Stimulated activated CD8-positive, alpha-beta memory T cell treated with anti-CD3 and anti-CD28 coated beads, Interleukin-7, amount 100 ng/mL, for 4 hours (primary cell): ENCODE measurements at regions not wholly inside any gene's neighbourhood (a gene's known extent, or its start where the extent isn't known, plus 50 kb on each side); places are given as distances from the start of the nearest gene placed in this dataset.
"Not testable (repeated sequence)": the region's sequence is repeated elsewhere in the genome, so short reads cannot be mapped to it uniquely, and the experiment has no call there.

ENCODE experiments used
- DNase-seq, 2 donors: peaks; one replicate each; pipeline ENCODE4 v3.0.0-alpha.2; 2020; ENCODE audit warnings: low read depth in 2 of 2

DNA sequence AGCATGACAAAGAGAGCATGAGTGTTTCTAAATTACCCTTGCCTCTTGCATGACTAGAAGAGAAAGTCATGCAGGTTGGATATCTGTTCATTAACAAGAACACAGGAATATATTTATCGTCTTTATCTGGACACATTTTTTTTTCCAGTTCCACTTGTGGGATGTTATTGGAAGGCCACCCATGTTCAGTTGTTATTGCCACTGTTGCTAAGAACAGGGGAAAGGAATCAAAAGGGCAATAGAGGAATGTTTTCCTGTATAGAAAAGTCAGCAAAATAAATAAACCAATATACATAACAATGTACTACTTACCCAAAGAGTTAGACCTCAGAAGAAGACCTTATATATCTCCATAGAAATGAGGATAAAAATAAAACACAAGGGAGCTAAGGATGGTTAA, 270.1 kb downstream of the QDPR start:
- DNase-seq, result no peak

DNA sequence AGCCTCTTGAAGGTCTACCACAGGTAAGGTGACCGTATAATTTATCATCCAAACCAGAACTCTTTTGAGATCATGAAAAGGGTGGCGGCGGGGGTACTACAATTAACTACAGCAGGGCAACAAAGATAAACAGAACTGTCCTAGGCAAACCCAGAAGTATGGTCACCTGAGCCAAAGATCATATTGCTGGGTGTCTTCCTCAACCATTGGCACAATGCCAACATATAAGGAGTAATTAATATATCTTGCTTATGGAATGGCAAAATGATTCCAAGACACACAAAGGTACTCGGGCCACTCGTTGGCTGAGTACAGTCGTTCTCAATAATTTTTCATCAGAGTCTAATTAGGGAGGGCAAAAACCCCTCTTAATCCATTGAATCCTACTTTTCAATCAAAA, 273.3 kb downstream of the QDPR start:
- DNase-seq, result no peak

DNA sequence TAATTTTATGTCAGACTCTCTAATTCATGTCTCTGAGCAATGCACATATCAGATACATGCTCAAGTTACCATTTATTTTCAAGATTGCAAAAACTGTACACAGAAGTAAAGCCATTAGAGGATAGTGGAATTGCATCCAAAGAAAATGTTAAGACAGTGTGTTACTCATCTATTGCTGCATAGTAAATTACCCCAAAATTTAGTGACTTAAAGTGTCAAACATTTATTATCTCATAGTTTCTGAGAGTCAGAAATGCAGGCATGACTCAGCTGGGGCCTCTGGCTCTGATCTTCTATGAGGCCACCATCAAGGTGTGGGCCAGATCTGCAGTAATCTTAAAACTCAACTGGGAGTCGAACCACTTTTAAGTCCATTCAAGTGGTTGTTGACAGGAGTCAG, 275.2 kb downstream of the QDPR start:
- DNase-seq, result no peak

DNA sequence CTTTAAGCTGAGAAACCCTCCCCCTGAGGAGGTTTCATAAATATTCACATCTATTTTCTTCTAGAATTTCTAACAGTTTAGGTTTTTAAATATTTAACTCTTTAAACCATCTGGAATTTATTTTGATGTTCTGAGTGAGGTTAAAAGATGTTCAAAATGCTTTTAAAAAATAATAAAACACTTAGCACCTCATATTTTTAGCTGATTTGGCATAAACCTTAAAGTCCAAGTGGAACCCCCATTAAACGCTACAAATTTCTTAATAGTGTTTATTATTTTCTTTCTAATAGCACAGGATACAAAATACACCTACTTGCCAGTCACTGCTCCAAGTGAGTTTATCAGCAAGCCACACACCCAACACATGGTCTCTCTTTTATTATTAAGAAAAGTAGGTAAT, 277.2 kb downstream of the QDPR start:
- DNase-seq, result no peak

GRCh38 chr4:17232566-17233253, 279.2 kb downstream of the QDPR start:
- no peak for DNase-seq

DNA sequence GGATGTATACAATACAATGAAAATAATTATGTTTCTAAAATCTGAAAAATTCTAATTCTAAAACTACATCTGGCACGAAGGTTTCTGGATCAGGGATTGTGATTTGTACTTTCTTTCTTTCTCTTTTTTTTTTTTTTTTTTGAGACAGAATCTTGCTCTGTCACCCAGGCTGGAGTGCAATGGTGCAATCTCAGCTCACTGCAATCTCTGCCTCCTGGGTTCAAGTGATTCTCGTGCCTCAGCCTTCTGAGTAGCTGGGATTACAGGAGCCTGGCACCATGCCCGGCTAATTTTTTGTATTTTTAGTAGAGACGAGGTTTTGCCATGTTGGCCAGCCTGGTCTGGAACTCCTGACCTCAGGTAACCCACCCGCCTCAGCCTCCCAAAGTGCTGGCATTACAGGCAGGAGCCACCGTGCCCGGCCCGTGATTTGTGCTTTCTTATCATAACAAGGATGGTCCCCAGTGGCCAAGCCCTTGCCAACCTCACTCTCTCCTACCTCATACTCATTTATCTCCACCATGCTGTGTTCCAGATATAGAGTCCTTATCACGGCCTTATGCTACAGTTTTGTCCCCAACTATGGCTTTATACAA, 279.9 kb downstream of the QDPR start:
- DNase-seq, result not testable (repeated sequence)

DNA sequence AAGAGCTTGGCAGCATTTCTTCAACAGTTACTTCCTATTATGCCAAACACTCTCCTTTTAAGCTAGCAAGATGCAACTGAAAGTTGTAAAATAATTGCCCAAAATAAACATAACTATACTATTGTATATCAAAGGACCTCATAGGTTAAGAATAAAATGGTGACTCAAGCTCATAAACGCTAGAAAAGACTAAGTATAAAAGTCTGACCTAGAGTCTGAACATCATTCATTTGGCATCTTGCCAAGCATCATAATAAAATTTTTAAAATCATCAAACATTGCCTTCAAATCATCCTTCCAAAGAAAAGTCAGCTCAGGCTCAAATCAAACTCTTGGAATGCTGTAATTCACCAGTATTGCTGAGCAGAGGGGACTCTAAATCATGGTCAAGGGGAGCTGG, 281.2 kb downstream of the QDPR start:
- no peak for DNase-seq

DNA sequence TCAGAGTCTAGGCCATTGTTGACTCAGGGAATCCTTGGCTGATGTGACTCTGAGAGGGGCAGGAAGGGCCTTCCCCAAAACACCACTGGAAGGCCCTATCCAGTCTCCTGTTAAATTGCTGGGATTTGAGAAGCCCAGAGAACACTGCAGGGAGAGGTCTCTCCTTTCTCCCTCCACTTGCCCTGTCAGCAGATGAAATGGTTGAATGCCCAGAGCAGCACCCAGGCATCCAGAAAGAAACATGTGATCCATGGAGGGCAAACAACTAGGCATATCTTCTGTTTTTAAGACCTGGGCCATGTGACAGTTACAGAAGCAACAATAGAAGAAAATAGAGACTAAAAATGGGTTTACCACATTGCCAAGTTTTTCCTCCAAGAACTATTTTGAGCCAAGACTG, 291.1 kb downstream of the QDPR start:
- no peak for DNase-seq

- DNase-seq, result no peak
These were observed 293.1 kb downstream of the QDPR start for GRCh38 chr4:17218786-17219185.

DNA sequence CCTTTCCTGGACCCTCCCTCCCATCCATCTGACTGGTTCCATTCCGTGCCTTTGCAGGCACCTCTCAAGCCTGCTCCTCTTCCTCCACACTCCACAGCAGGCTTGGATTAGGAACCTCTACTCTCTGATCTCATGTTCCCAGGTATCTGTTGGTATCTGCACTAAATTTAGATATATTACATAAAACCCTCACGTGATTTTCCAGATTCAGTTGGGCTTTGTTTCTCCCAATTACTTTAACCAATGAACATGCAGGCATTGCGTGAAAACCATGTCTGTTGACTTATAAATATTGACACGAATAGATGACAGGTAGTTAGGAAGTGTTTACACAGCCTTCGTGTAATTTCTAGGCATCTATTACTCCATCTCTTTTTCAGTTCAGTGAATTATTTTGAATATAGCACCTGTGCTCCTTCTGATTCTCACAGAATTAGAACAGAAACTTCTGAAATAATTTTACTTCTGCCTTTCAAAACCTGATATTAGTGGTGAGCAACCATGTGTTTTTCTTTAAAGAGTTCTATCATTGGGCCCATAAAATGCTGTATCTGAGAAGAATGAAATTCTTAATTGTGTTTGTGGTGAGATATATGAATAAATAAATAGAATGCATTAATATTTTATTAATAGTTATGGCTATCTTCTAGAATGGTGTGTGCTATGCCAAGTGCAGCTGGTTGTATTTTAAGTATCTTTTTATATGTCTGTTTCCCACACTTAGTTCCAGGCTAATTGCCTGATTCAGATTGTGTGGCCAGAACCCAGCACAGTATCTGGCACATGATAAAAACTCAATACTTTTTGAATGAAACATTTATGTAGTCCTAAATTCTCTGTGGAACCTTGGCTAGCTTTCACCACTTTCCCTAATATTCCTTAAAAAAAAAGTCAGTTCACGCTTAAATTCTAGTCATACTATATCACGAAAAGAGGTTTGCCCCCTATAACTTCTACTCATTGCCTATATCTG, 304.8 kb downstream of the QDPR start:
- DNase-seq, result no peak

GRCh38 chr4:17204908-17205307, 306.5 kb upstream of the LDB2 start:
- DNase-seq, result no peak

DNA sequence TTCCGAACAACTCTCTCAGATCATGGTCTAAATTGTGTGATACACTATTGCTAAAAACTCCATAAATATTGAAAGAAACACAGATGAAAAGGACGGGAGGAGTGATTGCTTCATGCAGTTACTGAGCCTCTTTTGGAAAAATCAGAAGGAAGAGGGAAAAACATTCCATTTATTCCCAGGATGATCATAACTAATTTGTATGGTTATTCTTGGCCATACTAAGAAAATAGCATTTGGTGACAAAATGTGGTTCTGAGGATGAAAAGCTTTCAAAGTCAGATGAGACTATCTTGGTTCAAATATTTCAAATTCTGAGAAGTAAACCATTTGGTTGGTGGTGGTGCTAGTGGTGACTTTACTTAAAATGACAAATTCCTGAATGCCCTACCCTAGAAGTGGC, 305.4 kb upstream of the LDB2 start:
- DNase-seq, result no peak

DNA sequence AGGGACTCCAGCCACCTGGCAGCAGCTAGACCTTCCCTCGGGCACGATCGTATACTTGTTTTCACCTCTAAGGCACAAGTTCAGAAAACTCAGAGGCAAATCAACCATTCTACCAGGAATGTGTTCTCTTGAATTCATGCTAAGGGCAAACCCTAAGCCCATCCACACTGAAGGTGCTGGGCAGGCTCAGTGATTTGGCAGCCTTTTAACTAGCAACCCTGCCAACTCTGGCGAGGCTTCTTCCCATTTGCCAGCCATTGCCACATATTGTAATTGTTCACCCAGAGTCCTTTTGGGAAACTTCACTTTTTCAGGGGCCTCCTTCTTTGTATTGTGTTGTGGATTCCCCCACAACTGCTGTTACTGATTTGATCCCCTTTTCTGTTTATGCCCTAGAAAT, 298.6 kb upstream of the LDB2 start:
- DNase-seq, result no peak

DNA sequence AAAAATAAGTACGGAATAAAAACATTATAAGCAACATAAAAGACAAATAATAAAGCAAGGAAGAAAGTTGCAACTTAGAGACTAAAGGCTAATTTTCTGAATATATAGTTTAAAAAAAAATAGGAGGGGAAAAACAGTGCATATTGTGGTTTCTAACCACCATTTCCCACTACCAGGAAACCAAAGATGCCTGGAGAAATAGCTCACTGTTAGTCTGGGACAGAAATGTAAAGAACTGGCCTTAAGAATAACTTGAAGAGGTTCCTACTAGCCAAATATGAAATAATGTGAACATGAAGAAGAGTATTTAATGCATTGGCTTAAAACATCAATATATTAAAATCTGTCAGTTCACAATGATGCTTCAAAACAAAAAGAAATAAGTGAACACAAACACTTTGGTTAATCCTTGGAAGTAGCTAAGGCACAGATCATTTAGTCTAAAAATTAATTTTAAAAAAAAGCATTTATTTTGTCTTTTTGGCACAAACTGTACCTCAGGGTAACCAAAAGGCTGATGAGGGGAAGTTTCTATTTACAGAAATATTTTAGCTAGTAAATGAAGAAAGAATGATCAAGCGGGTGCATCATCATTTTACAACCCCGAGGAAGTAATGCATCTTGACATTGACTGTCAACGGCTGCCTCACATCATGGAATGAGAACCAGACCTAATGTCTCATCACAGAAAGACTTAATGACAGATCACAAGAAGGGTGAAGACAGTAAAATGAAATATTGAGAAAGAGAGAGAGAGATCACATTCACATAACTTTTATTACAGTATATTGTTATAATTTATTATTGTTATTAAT, 297.2 kb upstream of the LDB2 start:
- DNase-seq, result no peak

DNA sequence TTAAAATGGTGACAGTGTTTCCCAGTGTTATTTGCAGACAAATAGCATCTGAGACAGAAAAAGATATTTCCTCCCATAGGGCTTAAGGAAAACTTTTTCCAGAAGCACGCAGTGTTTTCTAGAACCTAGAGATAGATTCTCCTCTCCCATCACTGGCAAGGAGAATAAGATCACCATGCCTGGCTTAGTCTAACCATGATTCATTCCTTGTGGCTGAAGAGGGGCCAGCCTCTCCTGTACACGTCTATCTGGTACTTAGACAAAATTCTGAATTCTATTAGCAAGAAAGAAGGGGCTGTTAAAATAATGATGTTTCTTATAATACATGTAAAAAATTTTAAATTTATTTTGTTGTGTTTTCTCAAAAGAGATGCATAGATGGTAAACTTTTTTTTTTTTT, 296.1 kb upstream of the LDB2 start:
- DNase-seq, result no peak

DNA sequence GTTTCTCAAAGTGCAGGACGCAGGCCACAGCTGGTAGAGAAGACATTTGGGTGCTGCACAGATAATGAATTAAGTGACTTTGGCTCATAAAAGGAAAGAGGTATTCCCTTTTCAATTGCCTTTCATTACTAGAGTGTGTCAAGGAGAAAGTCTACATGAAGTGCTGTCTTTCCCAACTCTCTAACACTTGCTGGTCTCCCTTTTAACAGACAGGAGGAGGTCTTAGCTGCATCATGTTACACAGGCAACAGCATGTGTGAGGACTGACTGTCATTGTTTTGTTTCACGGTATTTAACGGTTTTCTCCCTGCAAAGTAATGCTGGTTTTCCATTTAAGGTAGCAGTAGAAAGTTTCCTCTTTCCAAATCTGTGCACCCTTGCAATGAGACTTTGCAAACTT, 291.3 kb upstream of the LDB2 start:
- DNase-seq, result no peak

- no peak for DNase-seq
These were observed 290.9 kb upstream of the LDB2 start for GRCh38 chr4:17189401-17189720.

- no peak for DNase-seq
These were observed 290.3 kb upstream of the LDB2 start for GRCh38 chr4:17188547-17189400.

DNA sequence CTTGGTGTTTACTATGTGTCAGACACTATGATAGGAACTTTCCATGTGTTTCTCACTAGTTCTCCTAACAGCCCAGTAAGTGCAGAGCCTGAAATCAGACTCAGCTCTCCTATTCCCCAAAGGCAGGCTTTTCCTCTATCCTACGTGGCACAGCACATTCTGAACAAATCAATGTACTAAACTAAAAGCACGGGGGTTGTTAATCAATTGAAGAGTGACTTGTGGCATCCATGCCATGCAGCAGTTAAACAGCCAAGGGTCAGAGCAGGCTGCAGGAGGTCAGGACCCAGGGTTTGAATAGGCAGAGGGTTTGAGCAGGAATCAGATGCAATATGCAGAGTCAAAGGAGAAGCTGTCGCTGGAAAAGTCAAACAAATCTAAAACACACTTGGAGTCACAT, 289.7 kb upstream of the LDB2 start:
- DNase-seq, result no peak

DNA sequence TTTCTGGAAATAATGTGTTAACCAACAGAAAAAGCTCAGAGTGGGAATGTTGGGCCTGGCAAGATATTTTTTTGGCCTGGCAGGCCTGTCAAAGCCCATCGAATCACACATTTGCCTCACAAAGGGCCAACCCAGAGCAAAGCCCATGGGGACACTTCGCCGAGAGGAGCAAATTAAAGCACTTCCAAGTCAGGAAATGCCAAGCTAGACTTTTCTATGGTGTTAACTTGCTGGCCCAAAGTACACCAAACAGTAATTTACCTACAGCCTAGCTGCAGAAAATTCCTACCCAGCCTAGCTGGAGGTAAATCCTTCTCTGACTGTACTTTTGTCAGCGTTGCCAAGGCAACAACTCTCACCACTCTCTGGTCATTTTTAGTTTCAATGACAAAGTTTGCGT, 288.6 kb upstream of the LDB2 start:
- no peak for DNase-seq

- no peak for DNase-seq
These were observed 284.4 kb upstream of the LDB2 start for GRCh38 chr4:17182888-17183287.
